Fibroblast of the aortic adventitia (primary cell): ENCODE measurements at regions not wholly inside any gene's neighbourhood (a gene's known extent, or its start where the extent isn't known, plus 50 kb on each side); places are given as distances from the start of the nearest gene placed in this dataset.
"Not testable (repeated sequence)": the region's sequence is repeated elsewhere in the genome, so short reads cannot be mapped to it uniquely, and the experiment has no call there.

Experiments used
- DNase-seq: peaks from one replicate; pipeline ENCODE4 v3.0.0-alpha.2; 2010; ENCODE audit warnings: low read depth
- H3K4me3 ChIP-seq: 2 replicates; pipeline ENCODE4 v1.5.1; 2011; ENCODE audit warnings: low read depth, mild to moderate bottlenecking, control low read depth, low read length, moderate library complexity
- TF ChIP-seq, protein P1 (sequence below): IDR thresholded peaks from 2 replicates; pipeline ENCODE4 v1.5.1; 2011; ENCODE audit warnings: mild to moderate bottlenecking, low read length, control low read depth, inconsistent platforms; ENCODE audit not compliant: insufficient read depth

DNA sequence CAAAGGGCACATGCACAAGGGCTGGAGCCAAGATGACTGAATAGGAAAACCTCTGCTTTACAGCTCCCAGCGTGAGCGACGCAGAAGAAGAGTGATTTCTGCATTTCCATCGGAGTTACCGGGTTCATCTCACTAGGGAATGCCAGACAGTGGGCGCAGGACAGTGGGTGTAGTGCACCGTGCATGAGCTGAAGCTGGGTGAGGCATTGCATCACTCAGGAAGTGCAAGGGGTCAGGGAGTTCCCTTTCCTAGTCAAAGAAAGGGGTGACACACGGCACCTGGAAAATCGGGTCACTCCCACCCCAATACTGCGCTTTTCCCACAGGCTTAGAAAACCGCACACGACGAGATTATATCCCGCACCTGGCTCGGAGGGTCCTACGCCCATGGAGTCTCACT, 64.5 kb upstream of the HTR1E start:
- not testable (repeated sequence) for DNase-seq, H3K4me3 ChIP-seq

DNA sequence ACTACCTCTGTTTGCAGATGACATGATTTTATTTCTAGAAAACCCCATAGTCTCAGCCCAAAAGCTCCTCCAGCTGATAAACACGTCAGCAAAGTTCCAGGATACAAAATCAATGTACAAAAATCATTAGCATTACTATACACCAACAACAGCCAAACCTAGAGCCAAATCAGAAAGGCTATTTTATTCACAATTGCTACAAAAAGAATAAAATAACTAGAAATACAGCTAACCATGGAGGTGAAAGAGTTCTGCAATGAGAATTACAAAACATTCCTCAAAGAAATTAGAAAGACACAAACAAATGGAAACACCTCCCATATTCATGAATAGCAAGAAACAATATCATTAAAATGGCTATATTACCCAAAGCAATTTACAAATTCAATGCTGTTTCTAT, 65.6 kb upstream of the HTR1E start:
- no peak overlapping the region for H3K4me3 ChIP-seq
- TF ChIP-seq, protein P1, sequence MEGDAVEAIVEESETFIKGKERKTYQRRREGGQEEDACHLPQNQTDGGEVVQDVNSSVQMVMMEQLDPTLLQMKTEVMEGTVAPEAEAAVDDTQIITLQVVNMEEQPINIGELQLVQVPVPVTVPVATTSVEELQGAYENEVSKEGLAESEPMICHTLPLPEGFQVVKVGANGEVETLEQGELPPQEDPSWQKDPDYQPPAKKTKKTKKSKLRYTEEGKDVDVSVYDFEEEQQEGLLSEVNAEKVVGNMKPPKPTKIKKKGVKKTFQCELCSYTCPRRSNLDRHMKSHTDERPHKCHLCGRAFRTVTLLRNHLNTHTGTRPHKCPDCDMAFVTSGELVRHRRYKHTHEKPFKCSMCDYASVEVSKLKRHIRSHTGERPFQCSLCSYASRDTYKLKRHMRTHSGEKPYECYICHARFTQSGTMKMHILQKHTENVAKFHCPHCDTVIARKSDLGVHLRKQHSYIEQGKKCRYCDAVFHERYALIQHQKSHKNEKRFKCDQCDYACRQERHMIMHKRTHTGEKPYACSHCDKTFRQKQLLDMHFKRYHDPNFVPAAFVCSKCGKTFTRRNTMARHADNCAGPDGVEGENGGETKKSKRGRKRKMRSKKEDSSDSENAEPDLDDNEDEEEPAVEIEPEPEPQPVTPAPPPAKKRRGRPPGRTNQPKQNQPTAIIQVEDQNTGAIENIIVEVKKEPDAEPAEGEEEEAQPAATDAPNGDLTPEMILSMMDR, result no peak

DNA sequence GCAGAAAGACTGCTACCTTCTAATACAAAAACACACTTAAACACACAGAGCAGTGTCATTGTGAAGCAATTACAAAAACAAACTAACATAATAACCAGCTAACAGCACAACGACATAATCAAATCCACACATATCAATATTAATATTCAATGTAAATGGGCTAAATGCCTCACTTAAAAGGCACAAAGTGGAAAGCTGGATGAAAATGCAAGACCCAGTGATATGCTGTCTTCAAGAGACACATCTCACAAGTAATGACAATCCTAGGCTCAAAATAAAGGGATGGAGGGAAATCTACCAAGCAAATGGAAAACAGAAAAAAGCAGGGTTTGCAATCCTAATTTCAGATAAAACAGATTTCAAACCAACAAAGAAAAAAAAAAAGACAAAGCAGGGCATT, 67.8 kb upstream of the HTR1E start:
- no peak for DNase-seq
- H3K4me3 ChIP-seq, result no peak overlapping the region
- TF ChIP-seq, protein P1, result no peak

More for the DNA sequence above, 65.6 kb upstream of the HTR1E start:
- no peak for DNase-seq

DNA sequence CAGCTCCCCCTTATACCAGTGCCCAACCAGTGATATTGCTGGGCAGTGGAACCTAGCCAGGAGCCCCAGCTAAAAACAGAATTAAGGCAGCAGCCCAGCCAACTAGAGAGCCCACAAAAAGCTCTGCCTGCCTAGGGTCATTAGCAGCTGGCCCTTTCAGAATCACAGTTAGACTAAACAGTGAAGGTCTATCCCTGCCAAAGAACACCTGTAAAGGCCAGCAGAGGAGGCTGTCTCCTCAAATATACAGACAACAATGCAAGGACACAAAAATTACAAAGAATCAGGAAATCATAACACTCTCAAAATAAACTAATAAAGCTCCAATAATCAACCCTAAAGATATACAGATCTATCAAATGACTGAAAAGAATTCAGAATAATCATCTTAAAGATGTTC, 77.8 kb upstream of the HTR1E start:
- H3K4me3 ChIP-seq, result no peak overlapping the region
- no peak for DNase-seq
- TF ChIP-seq, protein P1, result no peak

DNA sequence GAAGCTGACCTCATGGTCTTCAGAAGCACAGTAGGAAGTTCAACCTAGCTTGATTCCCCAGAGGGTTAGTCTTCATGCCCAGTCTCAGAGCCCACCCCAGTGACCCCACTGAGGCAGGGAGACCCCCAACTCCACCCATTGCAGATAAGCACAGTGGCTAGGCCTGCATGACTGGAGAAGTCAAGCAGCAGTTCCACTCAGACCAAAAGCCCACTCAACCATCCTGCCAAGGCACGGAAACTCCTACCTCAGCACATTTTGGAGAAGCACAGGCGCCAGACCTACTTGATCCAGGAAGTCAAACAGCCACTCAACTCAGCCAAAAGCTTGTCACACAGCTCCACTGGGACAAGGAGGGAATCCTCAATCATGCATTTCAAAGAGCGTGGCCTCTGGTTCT, 78.4 kb upstream of the HTR1E start:
- no peak overlapping the region for H3K4me3 ChIP-seq
- TF ChIP-seq, protein P1, result no peak
- no peak for DNase-seq

DNA sequence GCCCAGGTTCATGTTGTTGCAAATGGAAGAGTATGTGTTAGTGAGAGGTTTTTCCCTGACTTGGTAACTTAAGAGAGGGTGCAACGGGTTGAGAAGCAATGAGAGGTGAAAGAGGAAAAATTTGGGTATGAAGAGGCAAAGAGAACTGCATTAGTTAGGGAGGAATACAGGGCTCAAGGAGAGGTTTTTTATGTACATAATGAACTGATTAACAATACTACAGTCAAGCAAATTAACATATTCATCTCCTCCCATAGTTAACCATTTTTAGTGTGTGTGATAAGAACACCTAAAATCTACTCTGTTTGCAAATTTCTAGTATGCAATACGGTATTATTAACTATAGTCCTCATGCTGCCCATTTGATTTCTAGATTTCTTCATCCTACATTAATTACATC, 79.5 kb upstream of the HTR1E start:
- DNase-seq, result no peak
- TF ChIP-seq, protein P1, result no peak
- H3K4me3 ChIP-seq, result no peak overlapping the region

DNA sequence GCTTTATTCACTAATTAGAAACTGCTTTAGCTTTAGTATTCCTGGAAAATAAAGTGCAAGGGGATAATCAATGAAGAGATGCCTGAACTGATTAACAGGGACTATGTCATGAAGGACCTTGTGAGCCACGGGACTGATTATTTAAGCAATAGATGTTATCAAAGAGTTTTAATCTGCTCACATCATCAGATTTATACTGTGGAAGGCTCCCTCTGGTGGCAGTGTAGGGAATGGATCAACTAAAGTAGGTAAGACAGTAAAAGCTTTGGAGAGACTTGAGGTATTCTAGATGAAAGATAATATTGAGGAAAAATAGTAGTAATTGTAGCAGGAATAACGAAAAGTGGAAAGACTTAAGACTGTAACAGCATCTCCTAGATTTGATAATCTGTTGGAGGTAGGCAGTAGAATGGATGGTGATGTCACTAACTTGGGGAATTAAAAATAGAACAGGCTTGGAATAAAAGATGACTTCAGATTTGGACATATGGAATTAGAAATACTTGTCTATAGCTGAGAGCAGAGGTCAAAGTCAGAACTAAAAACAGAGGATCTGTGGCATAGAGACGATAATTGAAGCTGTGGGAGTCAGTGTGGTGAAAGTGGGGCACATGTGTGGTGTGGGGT, 80.3 kb upstream of the HTR1E start:
- peak; percentile 50 for DNase-seq
- no peak overlapping the region for H3K4me3 ChIP-seq
- TF ChIP-seq, protein P1, result peak; percentile 64
